GM19240 (cell line): ENCODE measurements at regions not wholly inside any gene's neighbourhood (a gene's known extent, or its start where the extent isn't known, plus 50 kb on each side); places are given as distances from the start of the nearest gene placed in this dataset.

Experiments
- DNase-seq: peaks from one replicate; pipeline ENCODE4 v3.0.0; 2011; ENCODE audit warnings: low spot score; ENCODE audit not compliant: insufficient read length

DNA sequence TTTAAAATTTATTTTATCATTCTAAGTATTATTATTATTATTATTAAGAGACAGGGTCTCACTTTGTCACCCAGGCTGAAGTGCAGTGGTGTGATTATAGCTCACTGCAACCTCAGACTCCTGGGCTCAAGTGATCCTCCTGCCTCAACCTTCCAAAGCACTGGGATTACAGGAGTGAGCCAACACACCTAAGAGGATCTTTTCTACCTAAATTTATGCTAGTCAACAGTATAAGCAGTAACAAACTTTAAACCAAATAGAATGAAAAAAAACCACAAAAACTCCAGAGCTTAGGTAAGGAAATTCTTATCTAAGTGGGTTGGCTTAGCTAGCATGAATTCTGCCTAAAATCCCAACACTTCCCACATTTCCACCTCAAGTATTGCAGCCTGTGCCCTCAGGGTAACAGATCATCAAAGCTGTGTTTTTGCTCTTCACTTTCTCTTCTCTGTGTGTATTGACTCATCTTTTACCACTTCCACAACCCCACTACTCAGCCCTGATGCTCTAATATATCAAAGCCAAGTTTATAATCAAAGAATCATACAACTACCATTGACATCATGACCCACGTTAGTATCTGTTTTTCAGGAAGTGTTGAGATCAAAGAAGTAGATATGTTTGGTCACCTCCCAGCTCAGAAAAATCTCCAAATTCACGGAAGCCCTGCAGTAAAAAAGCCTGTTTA lies 93.7 kb upstream of the SPON1 start:
- DNase-seq = no peak

DNA sequence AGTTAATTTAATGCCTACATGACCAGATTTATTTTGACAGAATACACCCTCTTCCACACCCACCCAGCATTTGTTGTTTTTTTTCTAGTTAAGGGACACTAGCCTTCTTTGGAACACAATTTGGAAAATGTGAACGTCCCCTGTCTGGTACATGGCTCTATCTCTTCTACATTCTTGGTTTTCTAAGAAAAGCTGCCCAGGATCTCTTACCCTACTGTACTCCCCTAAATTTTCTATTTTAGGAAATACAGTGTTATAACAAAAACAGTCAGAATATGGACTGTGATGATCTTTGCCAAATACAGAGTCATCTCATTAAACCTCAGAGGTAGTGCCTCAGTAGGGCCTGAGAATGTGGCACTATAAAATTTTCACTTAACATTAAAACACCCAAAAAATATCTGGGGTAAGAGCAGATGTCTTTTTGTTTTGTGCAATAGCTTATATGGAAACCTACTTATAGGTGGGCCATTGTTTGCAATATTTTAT lies 93.1 kb upstream of the SPON1 start:
- DNase-seq = no peak

DNA sequence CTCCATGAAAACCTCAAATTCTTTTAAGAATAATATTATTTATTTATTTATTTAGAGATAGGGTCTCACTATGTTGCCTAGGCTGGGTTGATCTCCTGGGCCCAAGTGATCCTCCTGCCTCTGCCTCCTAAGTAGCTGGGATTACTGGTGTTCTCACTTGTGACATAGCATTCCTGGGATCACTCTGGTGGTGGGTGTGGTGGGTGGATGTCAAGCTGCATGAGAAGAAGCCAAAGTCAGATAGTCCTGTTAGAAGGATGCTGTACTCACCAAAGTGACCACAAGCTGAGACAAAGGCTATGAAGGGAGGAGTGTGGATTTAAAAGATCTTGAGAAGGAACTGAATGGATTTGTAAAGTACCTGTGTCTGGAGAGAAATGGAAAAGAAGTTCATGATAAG lies 87.9 kb upstream of the SPON1 start:
- DNase-seq = no peak

DNA sequence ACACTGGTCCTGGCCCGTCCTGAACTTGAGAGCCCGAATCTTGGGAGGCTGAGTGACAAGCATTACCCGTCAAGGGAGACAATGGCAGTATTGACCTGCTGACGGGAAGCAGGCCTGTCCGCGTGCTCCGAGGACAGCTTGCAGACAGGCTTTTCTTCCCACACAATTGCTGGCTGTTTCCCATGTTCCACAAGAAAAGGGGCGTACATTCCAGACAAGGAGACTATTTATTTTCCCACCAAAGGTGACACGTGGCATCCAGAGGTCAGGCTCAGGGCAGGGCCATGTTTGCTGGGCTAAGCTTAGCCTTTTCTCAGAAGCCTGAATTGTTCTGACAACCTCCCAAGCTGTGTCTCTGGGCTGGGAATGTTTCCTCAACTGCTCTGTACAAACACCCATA lies 86.9 kb upstream of the SPON1 start:
- DNase-seq = no peak

DNA sequence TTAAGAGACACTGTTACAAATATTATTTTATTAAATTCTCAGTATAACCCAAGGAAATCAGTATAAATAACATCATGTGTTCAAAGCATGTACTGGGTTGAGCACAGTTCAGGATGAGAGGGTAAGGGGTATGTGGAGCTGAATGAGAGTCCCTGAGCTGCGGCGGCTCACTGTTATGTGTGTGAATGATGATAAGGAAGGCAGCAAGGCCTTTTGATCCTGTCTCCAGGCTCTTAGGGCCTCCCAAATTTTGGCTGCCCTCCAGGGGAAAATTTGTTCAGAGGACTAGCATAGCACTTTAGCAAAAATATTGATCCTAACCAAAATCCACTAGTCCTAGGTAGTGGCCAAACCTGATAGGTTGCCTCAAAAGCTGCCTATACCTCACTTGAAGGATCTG lies 86.1 kb upstream of the SPON1 start:
- no peak for DNase-seq

DNA sequence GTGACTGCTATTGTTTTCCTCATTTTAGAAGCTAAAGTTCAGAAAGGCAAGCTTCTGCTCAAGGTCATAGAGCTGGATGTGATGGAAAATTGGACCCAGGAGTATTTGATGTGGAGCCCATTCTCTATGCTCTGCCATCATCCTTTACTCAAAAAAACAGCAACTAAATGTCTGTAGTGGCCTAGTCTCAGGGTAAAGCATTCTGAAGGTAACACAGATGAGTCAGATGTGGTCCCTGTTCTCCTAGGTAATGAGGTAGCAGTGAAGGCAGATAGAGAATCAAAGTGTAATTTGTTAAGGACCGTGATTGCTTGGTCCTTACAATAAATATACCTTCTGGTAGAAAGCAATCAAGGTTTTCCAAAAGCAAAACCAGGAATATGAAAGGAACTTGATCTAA lies 84.4 kb upstream of the SPON1 start:
- no peak for DNase-seq

DNA sequence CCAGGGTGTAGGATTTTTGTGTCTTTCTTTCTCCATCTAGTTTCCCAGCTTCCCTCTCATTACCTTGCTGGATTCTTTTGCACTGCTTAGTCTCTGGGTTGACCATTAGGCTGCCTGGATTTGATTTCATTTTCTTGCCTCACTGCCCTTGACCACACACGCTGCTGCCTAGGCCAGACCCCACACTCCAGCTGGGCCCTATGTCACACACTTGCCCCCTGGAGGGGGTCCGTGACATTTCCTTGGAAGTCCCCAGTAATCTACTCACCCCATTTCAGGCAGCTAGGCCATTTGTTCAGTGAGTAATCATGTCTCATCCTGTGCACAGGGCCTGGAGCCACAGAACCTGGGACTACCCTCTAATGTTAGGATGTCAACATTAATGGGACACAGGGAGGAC lies 81.9 kb upstream of the SPON1 start:
- DNase-seq = no peak

DNA sequence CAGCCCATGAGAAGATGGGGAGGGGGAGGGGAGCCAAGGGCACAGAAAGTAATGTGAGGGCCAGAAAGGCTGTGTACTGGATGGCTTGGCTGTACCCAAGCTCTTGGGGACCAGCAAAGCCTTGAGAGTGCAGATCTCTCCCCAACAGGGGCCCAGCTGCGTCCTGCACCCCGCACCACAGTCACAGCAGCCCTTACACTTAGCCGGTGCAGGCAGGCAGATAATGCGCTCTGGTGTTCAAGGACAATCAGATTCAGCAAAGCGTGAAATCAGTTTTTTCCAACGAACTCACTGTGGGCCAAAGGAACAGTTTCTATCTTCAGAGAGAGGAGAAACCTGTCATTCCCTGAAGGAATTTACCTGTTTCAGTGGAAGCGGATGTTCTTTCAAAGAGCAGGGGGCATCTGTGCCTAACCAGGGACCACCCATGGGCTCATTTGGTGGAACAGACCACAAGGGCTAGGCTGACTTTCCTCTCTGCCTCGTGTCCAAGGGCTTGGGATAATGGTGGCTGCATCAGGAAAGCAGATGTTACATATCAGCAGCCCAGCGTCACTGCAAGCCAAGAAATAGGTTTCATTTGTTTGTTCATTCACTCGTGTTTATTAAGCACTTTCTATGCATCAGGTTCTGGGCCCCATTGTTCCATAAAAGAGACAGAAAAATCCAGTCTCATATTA lies 81.2 kb upstream of the SPON1 start:
- DNase-seq = no peak

DNA sequence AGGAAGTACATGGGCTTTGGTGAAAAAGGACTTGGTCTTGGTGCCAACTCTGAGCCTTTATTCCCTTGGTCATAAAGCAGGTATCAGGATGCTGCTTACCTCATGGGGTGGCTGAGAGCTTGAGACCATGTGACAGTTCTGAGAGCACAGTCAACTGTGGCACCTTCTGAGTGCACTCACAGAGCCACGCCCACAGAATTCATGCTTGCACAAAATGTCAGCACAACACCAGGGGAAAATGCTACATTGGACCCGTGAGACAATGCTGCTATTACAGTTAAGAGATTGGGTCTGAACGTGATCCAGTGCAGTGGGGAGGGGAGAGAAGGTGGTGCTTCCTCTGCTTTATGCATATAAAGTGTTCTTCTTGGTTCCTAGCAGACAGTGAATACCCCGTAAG lies 79.5 kb upstream of the SPON1 start:
- DNase-seq = peak; percentile 4

DNA sequence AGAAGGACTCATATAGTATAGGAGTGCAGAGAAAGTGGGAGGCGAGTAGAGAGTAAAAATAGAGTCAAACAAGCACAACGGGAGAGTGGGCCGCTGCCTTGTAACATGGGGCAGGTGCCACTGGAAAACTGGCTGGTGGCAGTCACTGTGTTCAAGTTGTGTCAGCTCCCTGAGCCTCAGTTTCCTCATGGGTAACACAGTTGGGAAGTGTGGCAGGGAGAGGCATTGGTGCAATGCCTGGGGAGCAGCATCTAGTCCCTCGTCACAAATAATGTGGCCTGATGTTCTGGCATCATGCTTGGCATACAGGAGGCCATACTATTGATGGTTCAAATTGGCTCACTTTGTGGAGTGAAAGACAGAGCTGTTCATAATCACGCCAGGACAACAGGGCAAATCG lies 78.9 kb upstream of the SPON1 start:
- DNase-seq = no peak

DNA sequence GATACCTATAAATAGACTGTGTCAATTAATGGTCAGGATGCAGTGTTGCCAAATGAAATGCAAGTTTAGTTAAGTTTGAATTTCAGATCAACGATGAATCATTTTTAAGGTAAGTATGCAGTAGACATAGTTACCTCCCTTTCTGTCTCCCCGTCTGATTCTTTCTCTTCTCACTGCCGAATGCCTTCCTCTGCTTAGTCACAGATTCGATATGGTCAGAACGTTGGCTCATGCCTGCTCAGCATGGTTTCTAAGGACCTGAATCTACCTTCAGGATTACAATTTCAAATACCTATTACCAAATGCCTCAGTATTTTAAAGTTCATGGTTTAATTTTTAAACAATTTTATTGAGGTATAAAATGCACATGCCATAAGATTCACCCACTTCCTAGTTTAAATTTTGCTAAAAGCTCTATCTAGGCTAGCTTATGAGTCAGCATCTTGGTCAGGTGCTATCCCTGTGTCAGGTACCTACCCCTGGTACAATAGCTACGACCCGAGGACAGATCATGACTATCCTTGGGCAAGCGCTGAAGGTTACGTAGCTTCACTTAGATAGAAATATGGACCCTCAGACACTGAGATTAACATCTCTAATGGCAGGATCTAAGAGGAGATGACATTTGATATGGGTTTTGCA lies 78.2 kb upstream of the SPON1 start:
- DNase-seq = no peak

DNA sequence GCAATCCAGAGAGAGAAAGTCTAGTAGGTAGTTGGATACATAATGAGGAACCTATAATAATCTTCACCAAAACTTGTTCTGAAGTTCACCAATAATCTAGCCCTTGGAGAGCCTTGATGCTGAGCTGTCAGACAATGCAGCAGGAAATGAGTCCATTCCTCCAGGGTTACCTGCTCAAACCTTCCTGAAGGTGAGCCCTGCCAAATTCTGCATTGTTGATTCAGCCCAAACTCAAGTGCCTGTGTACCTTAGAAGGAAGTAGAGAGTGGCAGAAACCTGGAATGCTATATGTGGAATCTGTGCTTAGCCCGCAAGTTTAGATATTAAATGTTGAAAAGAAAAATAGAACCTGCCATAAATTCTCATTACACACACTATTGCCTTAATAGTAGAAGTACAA lies 77.4 kb upstream of the SPON1 start:
- no peak for DNase-seq

DNA sequence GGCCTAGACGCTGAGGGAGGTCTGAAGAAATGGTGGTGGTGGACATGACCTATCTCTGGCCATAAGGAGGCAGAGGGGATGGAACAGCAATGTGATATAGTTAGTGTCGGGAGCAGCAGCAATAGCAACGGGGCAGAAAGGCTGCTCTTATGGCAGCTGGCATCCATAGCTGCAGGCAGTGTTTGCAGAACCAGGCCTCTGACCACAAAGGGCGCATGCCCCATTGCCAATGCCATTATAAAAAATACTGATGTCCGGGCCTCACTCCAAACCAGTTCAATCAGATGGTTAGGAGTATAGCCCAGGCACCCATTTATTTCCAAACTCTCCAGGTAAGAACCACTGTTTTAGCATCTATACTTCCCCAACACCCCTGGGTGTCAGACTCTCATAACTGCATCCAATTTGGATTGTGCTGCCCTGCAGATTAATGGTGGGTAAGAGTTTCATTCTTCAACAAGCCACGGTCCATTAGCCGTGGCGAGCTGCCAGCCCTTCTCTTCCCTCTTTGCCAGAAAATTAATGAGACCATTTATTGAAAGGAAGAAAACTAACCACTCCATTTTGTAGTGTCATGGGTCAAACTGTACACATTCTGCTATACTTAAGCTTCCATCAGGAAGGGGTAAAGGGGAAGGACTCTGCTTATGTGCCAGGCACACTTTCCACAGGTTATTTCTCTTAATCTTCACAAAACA lies 72.8 kb upstream of the SPON1 start:
- DNase-seq = no peak

DNA sequence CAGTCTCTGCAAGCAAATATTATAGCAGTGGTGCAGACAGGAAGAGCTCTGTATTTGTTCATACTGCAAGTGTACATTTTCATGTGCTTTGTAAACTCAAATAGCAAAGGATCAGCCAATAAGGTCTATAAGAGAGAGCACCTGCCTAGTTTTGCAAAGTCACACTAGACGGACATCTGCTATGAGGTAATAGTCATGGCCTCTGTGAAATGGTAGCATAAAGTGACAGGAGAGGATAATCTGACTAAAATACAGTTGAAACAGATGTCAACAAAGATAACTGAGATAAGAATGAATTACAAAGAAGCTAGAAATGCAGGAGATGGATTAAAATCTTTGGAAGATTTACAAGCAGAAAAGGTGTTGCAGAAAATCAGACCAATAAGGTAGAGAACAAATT lies 70.6 kb upstream of the SPON1 start:
- DNase-seq = no peak

DNA sequence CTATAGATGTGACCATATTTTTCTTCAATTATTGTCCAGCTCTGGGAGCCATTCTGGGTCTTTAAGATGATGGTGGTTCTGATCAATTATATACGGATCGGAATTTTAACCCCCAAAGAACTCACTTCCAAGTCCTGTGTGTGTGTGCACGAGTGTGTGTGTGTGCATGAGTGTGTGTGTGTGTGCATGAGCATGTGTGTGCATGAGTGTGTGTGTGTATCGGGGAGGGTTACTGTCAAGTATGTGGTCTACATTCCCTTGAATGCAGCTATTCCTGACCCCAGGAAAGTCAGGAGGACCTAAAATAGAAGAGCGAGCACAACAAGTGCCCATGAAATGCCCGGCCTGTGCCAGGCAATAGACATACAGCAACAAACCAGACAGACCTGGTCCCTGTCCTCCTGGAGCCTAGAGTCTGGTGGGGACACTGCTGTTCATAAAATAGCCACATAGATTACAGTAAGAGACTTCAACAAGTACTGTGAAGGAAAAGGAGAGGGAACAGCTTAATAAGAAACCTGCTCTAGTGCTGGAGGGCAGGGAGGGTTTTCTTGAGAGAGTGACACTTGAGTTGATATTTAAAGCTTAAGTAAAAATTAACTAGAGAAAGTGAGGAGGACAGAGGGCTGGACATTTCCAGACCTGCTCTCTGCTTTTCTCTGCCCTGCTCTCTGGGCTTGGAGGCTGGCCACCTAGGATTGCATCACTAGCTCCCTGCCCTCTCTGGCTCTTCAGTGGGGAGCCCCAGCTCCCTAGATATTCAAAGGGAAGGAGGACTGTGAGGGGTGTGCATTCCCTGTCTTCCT lies 66.1 kb upstream of the SPON1 start:
- no peak for DNase-seq

DNA sequence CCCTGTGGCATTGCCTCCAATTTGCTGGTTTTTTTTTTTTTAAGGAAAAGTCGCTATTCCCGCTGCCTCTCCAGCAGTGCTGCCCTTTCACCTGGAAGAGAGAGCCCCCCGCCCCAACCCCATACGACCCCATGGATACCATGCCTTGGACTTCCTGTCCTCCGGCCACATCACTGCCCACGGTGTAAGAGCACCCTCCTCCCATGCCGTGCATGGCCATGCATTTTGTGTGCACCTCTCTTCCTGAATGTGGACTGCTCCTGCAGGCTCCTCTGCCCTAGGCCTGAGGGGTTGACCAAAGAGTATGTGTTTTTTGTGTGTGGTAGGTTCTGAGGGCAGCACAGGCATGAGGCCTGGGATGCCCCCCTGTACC lies 65.6 kb upstream of the SPON1 start:
- no peak for DNase-seq

DNA sequence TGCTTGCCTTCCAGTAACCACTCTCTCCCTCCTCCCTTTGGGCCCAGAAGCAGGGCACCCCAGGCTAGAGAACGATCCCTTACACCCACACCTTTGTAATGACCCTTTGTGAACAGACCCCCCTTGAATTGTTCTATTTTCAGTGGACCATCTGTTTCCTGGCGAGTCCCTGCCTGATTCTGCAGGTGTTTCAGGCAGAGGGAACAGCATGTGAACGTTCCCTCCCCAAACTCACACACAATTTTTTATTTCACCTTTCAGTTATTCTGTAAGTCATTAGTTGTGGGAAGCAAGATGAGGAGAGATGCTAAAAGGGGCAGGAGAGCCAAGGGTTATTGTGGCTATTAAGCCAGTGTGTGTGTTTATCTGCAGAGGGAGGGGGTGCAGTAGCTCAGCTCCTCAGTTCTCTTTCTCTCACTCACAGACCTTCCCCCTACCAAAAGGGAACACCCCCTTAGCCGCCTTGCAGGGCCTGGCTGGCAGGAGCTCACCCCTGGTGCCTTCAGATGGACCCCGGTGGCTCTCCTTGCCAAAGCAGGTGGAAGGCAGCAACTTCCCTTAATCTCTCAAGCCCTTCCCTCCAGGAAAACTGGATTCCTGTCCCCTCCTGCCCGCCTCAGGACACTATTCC lies 64.8 kb upstream of the SPON1 start:
- no peak for DNase-seq

DNA sequence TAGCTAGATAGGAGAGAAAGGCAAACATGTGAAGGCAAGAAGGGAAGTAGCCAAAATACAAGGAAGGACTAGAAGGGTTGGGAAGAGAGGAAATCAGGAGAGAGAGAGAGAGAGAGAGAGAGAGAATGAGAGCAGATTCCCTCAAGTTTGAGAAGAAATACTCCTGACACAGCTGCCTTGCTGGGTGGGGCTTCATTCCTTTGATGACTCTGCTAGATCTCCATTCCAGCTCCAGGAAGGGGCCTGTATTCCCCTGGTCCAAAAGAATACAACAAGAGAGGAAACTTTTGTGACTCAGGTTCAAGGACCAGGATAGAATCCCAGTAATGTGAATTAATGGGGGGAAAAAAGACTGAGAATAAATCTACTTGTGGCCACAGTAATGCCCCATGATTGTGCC lies 62.9 kb upstream of the SPON1 start:
- no peak for DNase-seq

DNA sequence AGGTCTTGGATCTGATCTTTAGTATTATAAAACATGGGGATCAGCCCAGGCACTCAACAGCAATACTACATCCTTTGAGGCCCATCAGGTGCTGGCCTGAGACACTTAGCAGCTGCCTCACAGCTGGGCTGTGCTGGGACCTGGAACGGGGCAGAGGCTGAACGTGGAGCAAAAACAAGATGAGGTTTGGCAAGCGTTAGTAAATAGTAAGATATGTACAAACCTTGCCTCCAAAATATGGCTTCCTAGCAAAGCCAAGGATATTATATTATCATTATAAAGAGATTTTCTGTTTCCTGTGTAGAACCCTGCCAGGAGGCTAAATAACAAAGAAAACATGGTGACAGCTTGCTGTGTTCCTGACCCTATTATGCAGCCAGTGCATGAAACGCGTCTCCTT lies 60.0 kb upstream of the SPON1 start:
- DNase-seq = no peak

DNA sequence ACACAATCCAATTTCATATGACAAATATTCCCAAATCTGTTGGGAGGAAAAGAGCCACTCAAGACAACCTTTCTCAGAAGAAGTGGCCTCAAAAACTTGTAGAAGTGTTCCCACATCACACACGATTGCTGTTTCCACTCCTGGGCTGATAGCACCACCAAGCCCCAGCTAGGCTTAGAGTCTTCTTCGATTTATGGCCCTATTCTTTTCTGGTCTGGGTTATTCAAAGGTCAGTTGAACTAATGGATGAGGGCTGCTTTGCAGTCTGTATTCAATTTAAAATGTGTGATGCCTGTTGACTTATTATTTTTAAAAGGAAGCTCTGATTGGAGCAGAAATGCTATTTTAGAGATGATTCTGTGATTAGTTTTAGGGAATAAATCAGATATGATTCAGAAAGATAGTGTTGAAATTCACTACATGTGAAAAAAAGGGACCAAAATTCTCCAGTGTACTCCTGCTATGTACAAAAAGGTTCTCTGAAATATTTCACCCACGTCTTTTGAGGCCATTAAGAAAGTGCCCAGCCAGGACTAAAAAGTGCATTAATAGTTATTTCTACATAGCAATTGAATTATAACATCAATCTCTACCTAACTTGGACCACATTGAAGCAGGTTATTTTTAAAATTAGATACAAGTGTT lies 57.3 kb upstream of the SPON1 start:
- no peak for DNase-seq
